ENCODE measurements at regions not wholly inside any gene's neighbourhood (a gene's known extent, or its start where the extent isn't known, plus 50 kb on each side); places are given as distances from the start of the nearest gene placed in this dataset.

GRCh38 chr12:19605720-19606119 is 166.4 kb downstream of the AEBP2 start:
- no peak for TF ChIP-seq CTCF (IDR thresholded peaks at IDR 0.05; ENCODE audit: insufficient read depth, low read length, missing control alignments)
- ChIA-PET POLR2A (no interaction called here), CTCF (interaction anchor here (0.7 kb wide), 1 partner anchor 607 kb away, joined by 3 read pairs; no protein-coding TSS in a partner anchor)
- no peak overlapping the region for H3K4me3 ChIP-seq (ENCODE audit: low read depth, low read length)
- DNase-seq (ENCODE audit: low read depth, low spot score) = no peak

GRCh38 chr12:19608039-19608438 is 168.7 kb downstream of the AEBP2 start:
- ChIA-PET POLR2A (no interaction called here), CTCF (no interaction called here)
- H3K4me3 ChIP-seq (ENCODE audit: low read depth, low read length) = no peak overlapping the region
- no peak for DNase-seq (ENCODE audit: low read depth, low spot score)
- TF ChIP-seq CTCF (IDR thresholded peaks at IDR 0.05; ENCODE audit: insufficient read depth, low read length, missing control alignments) = no peak

- CTCF ChIA-PET = interaction anchor here (1.1 to 1.7 kb wide), 2 partner anchors 9 to 31 kb away, joined by 5 to 6 read pairs; no protein-coding TSS in a partner anchor
- POLR2A ChIA-PET = no interaction called here
- no peak overlapping the region for H3K4me3 ChIP-seq (ENCODE audit: low read depth, low read length)
- no peak for TF ChIP-seq CTCF (IDR thresholded peaks at IDR 0.05; ENCODE audit: insufficient read depth, low read length, missing control alignments)
- no peak for DNase-seq (ENCODE audit: low read depth, low spot score)
These were observed 173.8 kb downstream of the AEBP2 start for GRCh38 chr12:19613051-19613535.

GRCh38 chr12:19614601-19615383 is 175.5 kb downstream of the AEBP2 start:
- CTCF ChIA-PET = interaction anchor here (1.4 kb wide), 1 partner anchor 42 kb away, joined by 3 read pairs; no protein-coding TSS in a partner anchor
- H3K4me3 ChIP-seq (ENCODE audit: low read depth, low read length) = no peak overlapping the region

GRCh38 chr12:19615384-19615725 is 176.1 kb downstream of the AEBP2 start:
- POLR2A ChIA-PET = no interaction called here
- CTCF ChIA-PET = interaction anchor here (1.4 kb wide), 1 partner anchor 43 kb away, joined by 3 read pairs; no protein-coding TSS in a partner anchor

More at GRCh38 chr12:19614601-19615383, 175.5 kb downstream of the AEBP2 start:
- no peak for TF ChIP-seq CTCF (IDR thresholded peaks at IDR 0.05; ENCODE audit: insufficient read depth, low read length, missing control alignments)
- DNase-seq (ENCODE audit: low read depth, low spot score) = no peak
- POLR2A ChIA-PET = no interaction called here

More at GRCh38 chr12:19615384-19615725, 176.1 kb downstream of the AEBP2 start:
- DNase-seq (ENCODE audit: low read depth, low spot score) = no peak
- H3K4me3 ChIP-seq (ENCODE audit: low read depth, low read length) = no peak overlapping the region
- TF ChIP-seq CTCF (IDR thresholded peaks at IDR 0.05; ENCODE audit: insufficient read depth, low read length, missing control alignments) = no peak
